Erythroblast (primary cell): ENCODE measurements at regions not wholly inside any gene's neighbourhood (a gene's known extent, or its start where the extent isn't known, plus 50 kb on each side); places are given as distances from the start of the nearest gene placed in this dataset.

Experiments used
- GATA1 ChIP-seq: IDR thresholded peaks from 2 replicates; pipeline ENCODE4 v1.6.1; 2011; ENCODE audit warnings: low read depth, mild to moderate bottlenecking, control low read depth, low read length, moderate library complexity
- POLR2A ChIP-seq: IDR thresholded peaks from 2 replicates; pipeline ENCODE4 v1.6.1; 2011; ENCODE audit warnings: mild to moderate bottlenecking, low read length

DNA sequence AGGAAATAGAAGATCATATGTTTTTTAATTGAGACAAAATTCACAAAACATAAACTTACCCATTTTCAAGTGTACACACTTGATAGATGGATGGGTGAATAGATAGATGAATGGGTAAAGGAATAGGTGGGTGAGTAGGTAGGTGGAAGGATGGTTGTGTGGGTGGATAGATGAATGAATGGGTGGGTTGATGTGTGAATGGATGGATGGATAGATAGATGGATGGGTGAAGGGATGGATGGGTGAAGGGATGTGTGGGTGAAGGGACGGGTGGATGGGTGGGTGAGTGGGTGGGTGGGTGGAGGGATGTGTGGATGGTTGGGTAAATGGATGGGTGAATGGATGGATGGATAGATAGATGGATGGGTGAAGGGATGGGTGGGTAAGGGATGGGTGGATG is 86.1 kb upstream of the KCND3 start:
- no peak for TF ChIP-seq POLR2A
- TF ChIP-seq GATA1: no peak
